Renal cortex interstitium (tissue), 11 donors: ENCODE measurements at regions not wholly inside any gene's neighbourhood (a gene's known extent, or its start where the extent isn't known, plus 50 kb on each side); places are given as distances from the start of the nearest gene placed in this dataset.

ENCODE experiments used
- DNase-seq, 11 donors: peaks; one replicate each; pipeline ENCODE4 v3.0.0-alpha.2; 2013; ENCODE audit warnings: low read depth in 9 of 11, low spot score in 4 of 11; ENCODE audit errors: extremely low read depth in 1 of 11

DNA sequence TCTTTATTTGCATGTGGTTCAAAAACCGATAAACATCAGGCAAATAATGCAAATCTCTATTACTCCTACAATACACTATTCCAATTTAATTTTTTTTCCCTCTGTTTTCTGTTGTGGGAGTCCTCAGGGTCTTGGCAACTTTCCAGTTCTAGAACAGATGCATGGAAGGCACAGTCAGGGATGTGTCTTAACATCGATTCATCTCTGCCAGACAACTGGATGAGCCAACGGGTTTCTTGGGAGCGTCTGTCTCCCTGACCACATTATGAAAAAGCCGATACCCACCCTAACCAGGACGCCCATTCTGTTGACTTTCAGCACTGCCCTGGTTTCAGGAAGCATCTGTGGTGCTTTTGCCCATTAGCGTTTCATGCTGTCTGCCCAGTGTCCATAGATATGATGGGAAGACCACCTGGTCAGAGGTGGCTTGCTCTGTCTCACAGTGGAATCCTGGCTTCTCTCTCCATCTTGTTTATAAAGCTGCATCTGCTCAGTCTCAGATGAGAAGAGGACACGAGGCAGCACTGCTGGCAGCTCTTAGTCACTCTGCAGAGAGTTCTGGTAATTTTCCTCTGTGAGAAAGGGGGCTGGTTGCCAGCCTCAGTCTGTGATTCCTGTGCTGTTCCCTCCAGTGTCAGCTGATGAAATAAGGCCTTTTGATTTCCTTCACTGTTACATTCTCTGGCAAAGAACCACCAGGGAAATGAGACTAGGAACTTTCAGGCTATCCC lies 57.9 kb upstream of the KCNE4 start:
- DNase-seq: peak in 1 of 11 donors; percentile 20

DNA sequence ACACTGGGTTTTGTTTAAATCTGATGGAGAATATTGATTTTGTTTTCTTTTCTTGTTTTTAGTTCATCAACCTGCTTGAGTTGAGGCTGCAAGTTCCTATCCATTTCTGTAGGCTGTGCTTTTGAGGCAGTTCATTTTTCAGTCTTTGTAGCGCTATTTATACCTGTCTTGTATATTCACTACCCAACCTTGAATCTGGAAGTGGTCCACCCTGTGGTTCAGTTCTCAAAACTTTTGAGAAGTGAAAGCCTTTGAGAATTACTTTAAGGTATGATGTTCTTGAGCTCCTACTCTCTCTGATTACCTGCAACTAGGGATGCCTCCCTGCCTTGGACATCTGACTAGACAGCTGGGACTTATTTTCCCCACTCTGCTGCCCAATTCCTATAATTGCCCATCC lies 53.5 kb upstream of the KCNE4 start:
- DNase-seq: no peak

DNA sequence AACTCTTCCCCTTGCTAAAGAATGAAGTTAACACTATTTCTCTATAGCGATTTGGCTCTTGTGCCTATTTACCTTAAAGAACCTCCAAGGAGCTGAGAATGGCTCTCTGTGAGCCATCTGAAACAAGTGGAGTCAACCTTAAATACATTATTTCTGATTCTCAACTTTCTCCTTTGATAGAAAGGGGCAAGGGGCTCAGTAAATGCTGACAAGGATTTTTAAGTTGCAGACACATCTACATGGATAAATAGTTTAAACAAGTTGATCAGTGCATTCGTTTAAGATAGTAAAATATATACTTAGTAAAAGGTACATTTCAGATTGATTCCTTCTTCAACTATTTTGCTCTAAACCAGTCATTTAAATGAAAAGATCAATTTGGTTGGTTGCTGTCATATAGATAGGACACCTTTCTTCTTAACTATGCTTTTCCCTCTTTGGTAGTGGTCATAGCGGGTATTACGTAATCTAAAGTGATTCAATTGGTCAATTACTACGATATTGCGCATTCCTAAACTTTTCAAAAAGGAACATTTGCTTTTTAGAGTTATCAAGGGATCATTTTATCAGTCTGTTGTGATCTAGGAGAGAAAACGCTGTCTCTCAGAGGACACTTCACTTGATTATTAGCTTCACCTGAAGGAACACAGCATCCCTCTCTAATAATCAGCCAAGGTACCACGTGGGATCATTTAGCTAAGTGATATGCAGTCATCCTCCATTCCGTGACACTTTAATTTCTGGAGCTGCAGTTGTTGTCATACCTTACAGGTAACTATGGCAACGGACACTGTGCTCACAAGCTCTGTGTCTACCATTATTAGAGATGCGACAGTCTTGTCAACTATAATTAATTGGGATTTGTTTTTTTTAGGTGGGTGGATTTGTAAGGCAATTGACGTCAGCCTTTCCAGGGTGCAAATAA lies 50.9 kb upstream of the KCNE4 start:
- DNase-seq: peak in 1 of 11 donors; percentile 36

GRCh38 chr2:223001797-223002175 lies 50.2 kb upstream of the KCNE4 start:
- no peak for DNase-seq
